CD8-positive, alpha-beta memory T cell (primary cell): ENCODE measurements at regions not wholly inside any gene's neighbourhood (a gene's known extent, or its start where the extent isn't known, plus 50 kb on each side); places are given as distances from the start of the nearest gene placed in this dataset.

Experiments used
- CTCF ChIA-PET: fragments of 350-600 bp; sonication (Branson Sonifier 250); formaldehyde crosslinking; loops from one replicate; lab custom pipeline; 2021; ENCODE audit warnings: antibody characterized with exemption; lab: Charles Lee
- POLR2A ChIA-PET: fragments of 350-600 bp; sonication (Branson Sonifier 250); formaldehyde crosslinking; loops from one replicate; lab custom pipeline; 2021; ENCODE audit warnings: antibody characterized with exemption; lab: Charles Lee
- DNase-seq, 5 donors: peaks; one replicate each; pipeline versions ENCODE4 v3.0.0 to v3.0.0-alpha.2; 2020 to 2022; ENCODE audit warnings: mixed read lengths in 1 of 5
- H3K27ac ChIP-seq: one replicate; pipeline ENCODE4 v1.7.0; 2013; ENCODE audit warnings: low read depth, mild to moderate bottlenecking, low read length, moderate library complexity
- H3K27me3 ChIP-seq: 2 replicates; pipeline ENCODE4 v1.7.0; 2013; ENCODE audit warnings: low read length, mild to moderate bottlenecking; ENCODE audit not compliant: insufficient read depth, poor library complexity, severe bottlenecking
- H3K36me3 ChIP-seq: 2 replicates; pipeline ENCODE4 v1.7.0; 2013; ENCODE audit warnings: mild to moderate bottlenecking, low read length, moderate library complexity; ENCODE audit not compliant: insufficient read depth
- H3K4me1 ChIP-seq: 2 replicates; pipeline ENCODE4 v1.7.0; 2013; ENCODE audit warnings: mild to moderate bottlenecking, low read length, moderate library complexity; ENCODE audit not compliant: insufficient read depth
- H3K4me3 ChIP-seq: 2 replicates; pipeline ENCODE4 v1.7.0; 2013; ENCODE audit warnings: mild to moderate bottlenecking, low read length
- H3K9me3 ChIP-seq: 2 replicates; pipeline ENCODE4 v1.7.0; 2013; ENCODE audit warnings: mild to moderate bottlenecking, low read length
- H3K27ac Mint-ChIP-seq, 8 donors: one replicate each; pipeline ENCODE4 v1.8.0; 2020 to 2021; ENCODE audit warnings: mixed read lengths in 8 of 8, mild to moderate bottlenecking in 6 of 8, inconsistent platforms in 3 of 8, moderate library complexity in 3 of 8
- H3K27me3 Mint-ChIP-seq, 2 donors: one replicate each; pipeline ENCODE4 v1.8.0; 2020 to 2021; ENCODE audit warnings: mixed read lengths in 2 of 2, mild to moderate bottlenecking in 1 of 2, moderate library complexity in 1 of 2
- H3K36me3 Mint-ChIP-seq, 3 donors: one replicate each; pipeline ENCODE4 v1.8.0; 2020 to 2021; ENCODE audit warnings: mixed read lengths in 3 of 3, inconsistent platforms in 1 of 3, mild to moderate bottlenecking in 1 of 3
- H3K4me1 Mint-ChIP-seq, 3 donors: one replicate each; pipeline ENCODE4 v1.8.0; 2020 to 2021; ENCODE audit warnings: mixed read lengths in 3 of 3, inconsistent platforms in 1 of 3, mild to moderate bottlenecking in 1 of 3
- H3K4me3 Mint-ChIP-seq, 7 donors: one replicate each; pipeline ENCODE4 v1.8.0; 2020 to 2021; ENCODE audit warnings: mixed read lengths in 7 of 7, mild to moderate bottlenecking in 6 of 7, moderate library complexity in 4 of 7, inconsistent platforms in 2 of 7
- H3K9me3 Mint-ChIP-seq, 5 donors: one replicate each; pipeline ENCODE4 v1.8.0; 2020 to 2022; ENCODE audit warnings: mixed read lengths in 5 of 5, mild to moderate bottlenecking in 3 of 5, moderate library complexity in 2 of 5, inconsistent platforms in 1 of 5

- POLR2A ChIA-PET = no interaction called here
These were observed 512.8 kb upstream of the ID4 start for GRCh38 chr6:19324376-19324775.

GRCh38 chr6:19325335-19325789 is 511.8 kb upstream of the ID4 start:
- no peaks in the 10 kb centered on the region for H3K36me3 Mint-ChIP-seq

More at GRCh38 chr6:19324376-19324775, 512.8 kb upstream of the ID4 start:
- Mint-ChIP-seq H3K27me3 (no peaks in the 10 kb centered on the region), H3K36me3 (no peaks in the 10 kb centered on the region), H3K27ac (no peak overlapping the region), H3K9me3 (peaks cover 0 to 8% (median 4%) of the 10 kb centered on the region in 5 donors), H3K4me3 (no peak overlapping the region), H3K4me1 (no peaks in the 10 kb centered on the region)
- Histone ChIP-seq H3K4me3 (no peak overlapping the region), H3K27ac (no peak overlapping the region), H3K4me1 (no peaks in the 10 kb centered on the region), H3K27me3 (no peaks in the 10 kb centered on the region), H3K36me3 (no peaks in the 10 kb centered on the region), H3K9me3 (no peaks in the 10 kb centered on the region)
- DNase-seq = no peak
- CTCF ChIA-PET = no interaction called here

GRCh38 chr6:19327241-19327640 is 509.9 kb upstream of the ID4 start:
- no peak overlapping the region for H3K4me3 ChIP-seq
- DNase-seq = no peak
- no peaks in the 10 kb centered on the region for H3K36me3 Mint-ChIP-seq
- no peaks in the 10 kb centered on the region for H3K4me1 Mint-ChIP-seq
- H3K4me3 Mint-ChIP-seq = no peak overlapping the region
- no peaks in the 10 kb centered on the region for H3K4me1 ChIP-seq
- H3K27me3 Mint-ChIP-seq = peaks cover 0 to 2% of the 10 kb centered on the region in 2 donors
- no peak overlapping the region for H3K27ac ChIP-seq
- CTCF ChIA-PET = no interaction called here
- H3K9me3 Mint-ChIP-seq = peaks cover 0 to 5% (median 2%) of the 10 kb centered on the region in 5 donors
- H3K36me3 ChIP-seq = no peaks in the 10 kb centered on the region
- POLR2A ChIA-PET = no interaction called here
- H3K27ac Mint-ChIP-seq = no peak overlapping the region
- no peaks in the 10 kb centered on the region for H3K9me3 ChIP-seq
- H3K27me3 ChIP-seq = no peaks in the 10 kb centered on the region

More at GRCh38 chr6:19325335-19325789, 511.8 kb upstream of the ID4 start:
- POLR2A ChIA-PET = no interaction called here
- Mint-ChIP-seq H3K27ac (no peak overlapping the region), H3K4me3 (no peak overlapping the region), H3K4me1 (no peaks in the 10 kb centered on the region), H3K9me3 (peaks cover 0 to 8% (median 2%) of the 10 kb centered on the region in 5 donors), H3K27me3 (peaks cover 0 to 2% of the 10 kb centered on the region in 2 donors)
- Histone ChIP-seq H3K27me3 (no peaks in the 10 kb centered on the region), H3K36me3 (no peaks in the 10 kb centered on the region), H3K27ac (no peak overlapping the region), H3K9me3 (no peaks in the 10 kb centered on the region), H3K4me1 (no peaks in the 10 kb centered on the region), H3K4me3 (no peak overlapping the region)
- CTCF ChIA-PET = no interaction called here
- no peak for DNase-seq

GRCh38 chr6:19327661-19328060 is 509.5 kb upstream of the ID4 start:
- Mint-ChIP-seq H3K36me3 (no peaks in the 10 kb centered on the region), H3K9me3 (peaks cover 0 to 5% (median 3%) of the 10 kb centered on the region in 5 donors), H3K27ac (no peak overlapping the region), H3K4me3 (no peak overlapping the region), H3K27me3 (peaks cover 0 to 2% of the 10 kb centered on the region in 2 donors), H3K4me1 (no peaks in the 10 kb centered on the region)
- DNase-seq = no peak
- CTCF ChIA-PET = no interaction called here
- no peaks in the 10 kb centered on the region for H3K9me3 ChIP-seq
- POLR2A ChIA-PET = no interaction called here
- no peaks in the 10 kb centered on the region for H3K36me3 ChIP-seq
- H3K4me1 ChIP-seq = no peaks in the 10 kb centered on the region
- H3K27me3 ChIP-seq = no peaks in the 10 kb centered on the region
- no peak overlapping the region for H3K27ac ChIP-seq
- H3K4me3 ChIP-seq = no peak overlapping the region

- Mint-ChIP-seq H3K36me3 (no peaks in the 10 kb centered on the region), H3K27ac (no peak overlapping the region), H3K4me1 (no peaks in the 10 kb centered on the region), H3K9me3 (peaks cover 0 to 5% (median 3%) of the 10 kb centered on the region in 5 donors), H3K27me3 (peaks cover 0 to 2% of the 10 kb centered on the region in 2 donors), H3K4me3 (no peak overlapping the region)
- Histone ChIP-seq H3K9me3 (no peaks in the 10 kb centered on the region), H3K27me3 (no peaks in the 10 kb centered on the region), H3K4me1 (no peaks in the 10 kb centered on the region), H3K4me3 (no peak overlapping the region), H3K27ac (no peak overlapping the region), H3K36me3 (no peaks in the 10 kb centered on the region)
- CTCF ChIA-PET = no interaction called here
- no peak for DNase-seq
- POLR2A ChIA-PET = no interaction called here
These were observed 508.1 kb upstream of the ID4 start for GRCh38 chr6:19329078-19329477.

- POLR2A ChIA-PET = no interaction called here
- Histone ChIP-seq H3K4me3 (no peak overlapping the region), H3K9me3 (no peaks in the 10 kb centered on the region), H3K27me3 (no peaks in the 10 kb centered on the region), H3K27ac (no peak overlapping the region), H3K4me1 (no peaks in the 10 kb centered on the region), H3K36me3 (no peaks in the 10 kb centered on the region)
- Mint-ChIP-seq H3K9me3 (peaks cover 3 to 5% (median 5%) of the 10 kb centered on the region in 5 donors), H3K27ac (no peak overlapping the region), H3K36me3 (no peaks in the 10 kb centered on the region), H3K4me3 (no peak overlapping the region), H3K4me1 (no peaks in the 10 kb centered on the region), H3K27me3 (peaks cover 0 to 2% of the 10 kb centered on the region in 2 donors)
- DNase-seq = no peak
- CTCF ChIA-PET = no interaction called here
These were observed 506.1 kb upstream of the ID4 start for GRCh38 chr6:19331089-19331488.

- Histone ChIP-seq H3K9me3 (no peaks in the 10 kb centered on the region), H3K27ac (no peak overlapping the region), H3K36me3 (no peaks in the 10 kb centered on the region), H3K4me1 (no peaks in the 10 kb centered on the region), H3K4me3 (no peak overlapping the region), H3K27me3 (no peaks in the 10 kb centered on the region)
- DNase-seq = no peak
- H3K4me1 Mint-ChIP-seq = no peaks in the 10 kb centered on the region
- peaks cover 0 to 7% (median 5%) of the 10 kb centered on the region in 5 donors for H3K9me3 Mint-ChIP-seq
- H3K36me3 Mint-ChIP-seq = no peaks in the 10 kb centered on the region
- POLR2A ChIA-PET = no interaction called here
- peaks cover 0 to 2% of the 10 kb centered on the region in 2 donors for H3K27me3 Mint-ChIP-seq
- H3K27ac Mint-ChIP-seq = no peak overlapping the region
- CTCF ChIA-PET = no interaction called here
- H3K4me3 Mint-ChIP-seq = no peak overlapping the region
These were observed 504.2 kb upstream of the ID4 start for GRCh38 chr6:19332806-19333460.

GRCh38 chr6:19333936-19334335 is 503.2 kb upstream of the ID4 start:
- Histone ChIP-seq H3K4me1 (no peaks in the 10 kb centered on the region), H3K36me3 (no peaks in the 10 kb centered on the region), H3K9me3 (no peaks in the 10 kb centered on the region), H3K27me3 (no peaks in the 10 kb centered on the region), H3K4me3 (no peak overlapping the region), H3K27ac (no peak overlapping the region)
- ChIA-PET CTCF (no interaction called here), POLR2A (no interaction called here)
- H3K9me3 Mint-ChIP-seq = peaks cover 4 to 7% (median 5%) of the 10 kb centered on the region in 5 donors
- DNase-seq = no peak
- no peak overlapping the region for H3K4me3 Mint-ChIP-seq
- peaks cover 0 to 2% of the 10 kb centered on the region in 2 donors for H3K27me3 Mint-ChIP-seq
- H3K27ac Mint-ChIP-seq = no peak overlapping the region
- H3K4me1 Mint-ChIP-seq = no peaks in the 10 kb centered on the region
- H3K36me3 Mint-ChIP-seq = no peaks in the 10 kb centered on the region
